HepG2 (cell line): ENCODE measurements at regions not wholly inside any gene's neighbourhood (a gene's known extent, or its start where the extent isn't known, plus 50 kb on each side); places are given as distances from the start of the nearest gene placed in this dataset.

Source experiments
- ATAC-seq: fragments of 200-7000 bp; cut with Tn5 transposase; 3 replicates; pipeline ENCODE4 v1.9.1; 2020; ENCODE audit warnings: mild to moderate bottlenecking, moderate library complexity
- BruUV-seq: library from RNA; stranded (reverse); fragments of 400-500 nt; replicated peaks from 2 replicates; lab custom pipeline; 2021; lab: Mats Ljungman, UMichigan
- CTCF ChIA-PET: fragments of 300-600 bp; formaldehyde crosslinking; extraction: SDS; loops from one replicate; lab custom pipeline; 2021; ENCODE audit warnings: low total read pairs, inconsistent platforms, low intra/inter-chr PET ratio; lab: Yijun Ruan, JAX
- POLR2A ChIA-PET: fragments of 350-600 bp; sonication (Branson Sonifier 250); formaldehyde crosslinking; loops from one replicate; lab custom pipeline; 2020; ENCODE audit warnings: antibody characterized with exemption, inconsistent platforms; lab: Yijun Ruan, JAX
- DNase-seq: peaks from one replicate; pipeline ENCODE4 v3.0.0-alpha.2; 2015; ENCODE audit warnings: low spot score
- FAIRE-seq: peaks from 3 replicates; lab custom pipeline; 2011; peaks lifted over from hg19 to GRCh38; lab: Jason Lieb, UNC
- H2AFZ ChIP-seq: one replicate; pipeline ENCODE4 v1.6.1; 2011; ENCODE audit warnings: low read length, inconsistent platforms
- H3K27ac ChIP-seq: fragments of 300-600 bp; 3 replicates; pipeline ENCODE4 v1.8.0; 2011; ENCODE audit warnings: mixed run types, mild to moderate bottlenecking, mixed read lengths, low read length, inconsistent platforms; ENCODE audit not compliant: insufficient read depth; ENCODE audit errors: extremely low read length
- H3K27me3 ChIP-seq, 2 experiments: fragments of 200-600 bp in 1 of 2; 2 replicates in 1 of 2; 3 replicates in 1 of 2; pipeline versions ENCODE4 v1.6.0 to v1.8.0; 2011; ENCODE audit warnings: low read length in 2 of 2, mild to moderate bottlenecking in 2 of 2, moderate library complexity in 2 of 2, inconsistent platforms in 1 of 2; ENCODE audit not compliant: insufficient read depth in 2 of 2, control insufficient read depth in 1 of 2
- H3K36me3 ChIP-seq, 2 experiments: fragments of 200-600 bp in 1 of 2; replicated peaks in 1 of 2; 2 replicates in 1 of 2; 3 replicates in 1 of 2; pipeline versions ENCODE4 v1.5.1 to v1.8.0; 2011; ENCODE audit warnings: low read length in 2 of 2, inconsistent platforms in 1 of 2; ENCODE audit not compliant: insufficient read depth in 2 of 2, control insufficient read depth in 1 of 2
- H3K4me1 ChIP-seq: 2 replicates; pipeline ENCODE4 v1.5.1; 2012; ENCODE audit warnings: low read length, inconsistent platforms; ENCODE audit not compliant: insufficient read depth
- H3K4me2 ChIP-seq: 2 replicates; pipeline ENCODE4 v1.6.0; 2011; ENCODE audit warnings: low read depth, low read length, inconsistent platforms
- H3K4me3 ChIP-seq, 3 experiments: fragments of 200-600 bp in 1 of 3; sonication (generic), shearing (Covaris generic) in 1 of 3; replicated peaks in 1 of 3; 2 replicates each; pipeline ENCODE4 v1.5.1; 2011 to 2016; ENCODE audit warnings: low read length in 3 of 3, inconsistent platforms in 2 of 3, low read depth in 2 of 3, mild to moderate bottlenecking in 2 of 3, control low read depth in 1 of 3, mixed read lengths in 1 of 3; ENCODE audit not compliant: insufficient read depth in 1 of 3
- H3K79me2 ChIP-seq: one replicate; pipeline ENCODE4 v1.6.1; 2011; ENCODE audit warnings: low read length, inconsistent platforms; ENCODE audit not compliant: insufficient read depth
- H3K9ac ChIP-seq: 2 replicates; pipeline ENCODE4 v1.6.0; 2011; ENCODE audit warnings: mild to moderate bottlenecking, low read depth, low read length, inconsistent platforms; ENCODE audit not compliant: insufficient read depth
- H3K9me3 ChIP-seq: 2 replicates; pipeline ENCODE4 v1.5.1; 2012; ENCODE audit warnings: mild to moderate bottlenecking, low read length
- H4K20me1 ChIP-seq: 2 replicates; pipeline ENCODE4 v1.6.0; 2011; ENCODE audit warnings: inconsistent platforms, mild to moderate bottlenecking, low read length, moderate library complexity; ENCODE audit not compliant: insufficient read depth
- FOXO1 ChIP-seq: sonication (generic); formaldehyde crosslinking; IDR thresholded peaks from 2 replicates; pipeline ENCODE4 v1.4.0; 2020; ENCODE audit warnings: missing genetic modification reagents
- PBX3 ChIP-seq: sonication (generic); formaldehyde crosslinking; IDR thresholded peaks from 2 replicates; pipeline ENCODE4 v1.8.1; 2023; ENCODE audit warnings: missing genetic modification reagents, inconsistent platforms, borderline replicate concordance
- REL ChIP-seq: sonication (generic); formaldehyde crosslinking; conservative IDR thresholded peaks from 2 replicates; pipeline ENCODE4 v1.8.0; 2022; ENCODE audit warnings: mild to moderate bottlenecking, missing genetic modification reagents, moderate library complexity
- SMYD3 ChIP-seq: sonication (generic); formaldehyde crosslinking; IDR thresholded peaks from 2 replicates; pipeline ENCODE4 v1.8.1; 2023; ENCODE audit warnings: mild to moderate bottlenecking, missing genetic modification reagents
- SP2 ChIP-seq: sonication (generic); formaldehyde crosslinking; IDR thresholded peaks from 2 replicates; pipeline ENCODE4 v1.5.1; 2020; ENCODE audit warnings: mild to moderate bottlenecking, missing genetic modification reagents
- TARDBP ChIP-seq: sonication (generic); formaldehyde crosslinking; IDR thresholded peaks from 2 replicates; pipeline ENCODE4 v1.8.0; 2022; ENCODE audit warnings: mild to moderate bottlenecking, missing genetic modification reagents
- TEAD3 ChIP-seq: optimal IDR thresholded peaks from 2 replicates; pipeline ENCODE3; 2016; ENCODE audit warnings: borderline replicate concordance
- ZNF142 ChIP-seq: sonication (generic); formaldehyde crosslinking; IDR thresholded peaks from 2 replicates; pipeline ENCODE4 v1.4.0; 2020; ENCODE audit warnings: missing genetic modification reagents
- WGBS: methylation state at CpG from one replicate; pipeline ENCODE4 v1.1.6; 2017; ENCODE audit warnings: low lambda C conversion rate; 5-methylcytosine and 5-hydroxymethylcytosine counted together
- in situ Hi-C: cut with HindIII; loops from 2 replicates; pipeline ENCODE4 v1.10.0; 2017; ENCODE audit warnings: low pct_unique_long_range_greater_than_20kb; ENCODE audit not compliant: extremely low pct_ligation_motif_present
- intact Hi-C: fragments of 100-400 bp; cut with micrococcal nuclease; formaldehyde crosslinking; loops from one replicate; pipeline ENCODE4 v1.10.0; 2022; ENCODE audit not compliant: unreplicated experiment

- TF ChIP-seq ZNF142 (CRISPR knock-in tag) (no peak), TARDBP (CRISPR knock-in tag) (no peak), PBX3 (CRISPR knock-in tag) (no peak), SMYD3 (CRISPR knock-in tag) (no peak)
Measured at GRCh38 chr3:72232777-72233176, 447.8 kb upstream of the PROK2 start (continued).

- Histone ChIP-seq H3K79me2 (no peaks in the 10 kb centered on the region), H3K27ac (no peak overlapping the region), H3K4me1 (no peaks in the 10 kb centered on the region), H2AFZ (no peak overlapping the region), H3K4me3 (no peak overlapping the region), H3K4me2 (no peak overlapping the region), H4K20me1 (no peaks in the 10 kb centered on the region), H3K9me3 (no peaks in the 10 kb centered on the region), H3K36me3 (no peaks in the 10 kb centered on the region), H3K9ac (no peak overlapping the region), H3K27me3 (no peaks in the 10 kb centered on the region)
- no peak for ATAC-seq
- DNase-seq = no peak
- in situ Hi-C loops (no loop called here), intact Hi-C loops (no loop called here)
- no TSS peak for BruUV-seq
- WGBS = 75% methylated on average over 1 of the region's 4 CpGs
- TF ChIP-seq REL (CRISPR knock-in tag) = no peak
- no peak for TF ChIP-seq TEAD3 (CRISPR knock-in tag)
- no peak for TF ChIP-seq SP2 (CRISPR knock-in tag)
- TF ChIP-seq FOXO1 (CRISPR knock-in tag) = no peak
- POLR2A ChIA-PET = no interaction called here
- CTCF ChIA-PET = no interaction called here
- FAIRE-seq = no peak
Measured at GRCh38 chr3:72232331-72232730, 447.4 kb upstream of the PROK2 start.
